Keratinocyte (primary cell): ENCODE measurements at regions not wholly inside any gene's neighbourhood (a gene's known extent, or its start where the extent isn't known, plus 50 kb on each side); places are given as distances from the start of the nearest gene placed in this dataset.

ENCODE experiments used
- DNase-seq: peaks from one replicate; pipeline ENCODE4 v3.0.0-alpha.2; 2011; ENCODE audit warnings: low read depth, missing footprints, low spot score
- FAIRE-seq: peaks from 2 replicates; lab custom pipeline; 2011; peaks lifted over from hg19 to GRCh38; lab: Jason Lieb, UNC
- H2AFZ ChIP-seq: 2 replicates; pipeline ENCODE4 v1.6.0; 2012; ENCODE audit warnings: low read length, control low read depth, inconsistent platforms; ENCODE audit not compliant: control insufficient read depth
- H3K27ac ChIP-seq: 2 replicates; pipeline ENCODE4 v1.5.1; 2011; ENCODE audit warnings: low read length; ENCODE audit not compliant: control insufficient read depth, insufficient read depth
- H3K27me3 ChIP-seq: 3 replicates; pipeline ENCODE4 v1.6.0; 2011; ENCODE audit warnings: low read length; ENCODE audit not compliant: control insufficient read depth, insufficient read depth; ENCODE audit errors: extremely low read depth
- H3K36me3 ChIP-seq, 2 experiments: 2 replicates in 1 of 2; 3 replicates in 1 of 2; pipeline ENCODE4 v1.5.1; 2011; ENCODE audit warnings: low read length in 2 of 2, mild to moderate bottlenecking in 1 of 2; ENCODE audit not compliant: control insufficient read depth in 2 of 2, insufficient read depth in 2 of 2; ENCODE audit errors: extremely low read depth in 1 of 2
- H3K4me1 ChIP-seq: 3 replicates; pipeline ENCODE4 v1.5.1; 2011; ENCODE audit warnings: low read length; ENCODE audit not compliant: control insufficient read depth, insufficient read depth; ENCODE audit errors: extremely low read depth
- H3K4me2 ChIP-seq: 3 replicates; pipeline ENCODE4 v1.6.0; 2011; ENCODE audit warnings: low read depth, low read length; ENCODE audit not compliant: control insufficient read depth, insufficient read depth; ENCODE audit errors: extremely low read depth
- H3K4me3 ChIP-seq, 3 experiments: fragments of 200-600 bp in 1 of 3; sonication (generic) in 1 of 3; 2 replicates in 2 of 3; 3 replicates in 1 of 3; pipeline ENCODE4 v1.5.1; 2011 to 2016; ENCODE audit warnings: low read length in 3 of 3, mild to moderate bottlenecking in 3 of 3, control low read depth in 2 of 3, inconsistent platforms in 1 of 3, low read depth in 1 of 3, mixed read lengths in 1 of 3, mixed run types in 1 of 3, moderate library complexity in 1 of 3; ENCODE audit not compliant: control insufficient read depth in 2 of 3, insufficient read depth in 2 of 3; ENCODE audit errors: extremely low read depth in 1 of 3
- H3K79me2 ChIP-seq: 2 replicates; pipeline ENCODE4 v1.6.0; 2012; ENCODE audit warnings: low read length; ENCODE audit not compliant: control insufficient read depth, insufficient read depth
- H3K9ac ChIP-seq: 3 replicates; pipeline ENCODE4 v1.6.0; 2011; ENCODE audit warnings: low read length; ENCODE audit not compliant: control insufficient read depth, insufficient read depth; ENCODE audit errors: extremely low read depth
- H3K9me1 ChIP-seq: 3 replicates; pipeline ENCODE4 v1.6.0; 2011; ENCODE audit warnings: low read length; ENCODE audit not compliant: control insufficient read depth, insufficient read depth; ENCODE audit errors: extremely low read depth
- H3K9me3 ChIP-seq: 2 replicates; pipeline ENCODE4 v1.5.1; 2012; ENCODE audit warnings: low read depth, low read length; ENCODE audit not compliant: control insufficient read depth
- H4K20me1 ChIP-seq: 3 replicates; pipeline ENCODE4 v1.6.0; 2011; ENCODE audit warnings: low read length; ENCODE audit not compliant: control insufficient read depth, insufficient read depth; ENCODE audit errors: extremely low read depth
- CTCF ChIP-seq, 3 experiments: IDR thresholded peaks in 1 of 3; conservative IDR thresholded peaks in 1 of 3; optimal IDR thresholded peaks in 1 of 3; 2 replicates in 2 of 3; 3 replicates in 1 of 3; pipeline versions ENCODE3 to v1.5.1; 2011; ENCODE audit warnings: low read length in 3 of 3, mild to moderate bottlenecking in 3 of 3, moderate library complexity in 2 of 3, control low read depth in 1 of 3, inconsistent platforms in 1 of 3; ENCODE audit not compliant: insufficient read depth in 2 of 3; ENCODE audit errors: extremely low read depth in 1 of 3
- EZH2 ChIP-seq: IDR thresholded peaks from one replicate; pipeline ENCODE4 v1.6.1; 2012; ENCODE audit warnings: inconsistent platforms, mild to moderate bottlenecking, low read length, moderate library complexity
- dilution Hi-C: fragments of 300-500 bp; cut with MboI; formaldehyde crosslinking; loops from one replicate; pipeline ENCODE4 v1.7.0; 2020; ENCODE audit warnings: low sequenced_read_pairs; ENCODE audit not compliant: extremely low pct_ligation_motif_present

DNA sequence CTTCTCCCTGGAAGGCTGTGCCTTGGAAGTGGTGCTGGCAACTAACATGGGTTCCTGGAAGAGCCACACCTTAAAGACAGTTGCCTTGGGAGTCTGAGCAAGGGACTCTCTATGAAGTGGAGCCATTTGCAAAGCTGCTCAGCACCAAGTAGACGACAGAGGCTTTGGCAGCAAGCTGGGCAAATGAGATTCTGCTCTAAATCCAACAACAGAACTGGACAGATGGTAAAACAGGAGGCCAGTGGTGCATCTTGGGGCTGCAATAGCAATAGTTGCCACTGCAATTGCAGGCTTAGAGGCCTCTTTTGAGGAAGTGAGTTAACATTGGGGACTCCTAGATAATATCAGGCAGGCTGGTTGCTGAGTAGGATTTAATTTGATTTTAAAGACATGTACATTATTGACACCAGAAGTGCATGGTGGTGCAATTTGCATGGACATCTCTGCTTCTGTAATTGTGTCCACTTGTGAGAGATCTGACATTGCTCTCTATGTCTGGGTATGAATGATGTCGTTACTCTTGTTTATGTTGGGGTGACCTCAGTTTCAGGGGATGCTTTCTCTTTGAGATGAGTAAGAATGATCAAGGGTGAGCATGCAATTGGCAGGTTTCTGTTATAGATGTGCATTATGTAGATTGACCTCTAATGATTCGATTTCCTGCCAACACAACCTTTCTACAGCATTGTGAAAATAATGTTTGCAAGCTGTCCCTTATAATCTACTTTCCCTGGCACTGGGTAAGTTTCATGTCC, 568.3 kb upstream of the MEX3C start:
- FAIRE-seq = no peak
- no peaks in the 10 kb centered on the region for H3K9me3 ChIP-seq

DNA sequence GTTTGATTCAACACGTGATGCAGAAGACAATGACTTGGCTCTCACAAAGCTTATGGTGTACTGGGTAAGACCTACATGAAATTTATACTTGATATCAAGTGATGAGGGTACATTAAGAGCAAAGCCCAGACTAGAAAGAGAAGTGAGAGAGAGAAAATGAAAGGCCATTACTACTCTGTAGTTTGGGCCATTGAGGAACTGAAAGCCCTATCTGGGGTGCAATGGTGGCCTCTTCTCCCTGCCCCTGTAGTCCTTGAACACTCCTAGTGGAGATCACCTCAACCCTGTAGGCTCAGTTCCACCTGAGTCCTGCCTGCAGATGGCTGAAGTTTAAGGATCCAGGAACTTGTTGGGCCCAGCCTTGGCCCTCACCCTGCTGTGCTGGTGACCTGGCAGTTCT, 569.8 kb upstream of the MEX3C start:
- H3K4me3 ChIP-seq = no peak overlapping the region
- H3K9me1 ChIP-seq = no peaks in the 10 kb centered on the region
- no peaks in the 10 kb centered on the region for H3K36me3 ChIP-seq
- no peak overlapping the region for H3K9ac ChIP-seq
- FAIRE-seq (no peak), DNase-seq (no peak)
- TF ChIP-seq EZH2 (no peak), CTCF (optimal IDR thresholded peaks at IDR 0.05 in 1 of 3, IDR thresholded peaks at IDR 0.05 in 1 of 3, conservative IDR thresholded peaks at IDR 0.05 in 1 of 3; ENCODE audit: extremely low read depth in 1 of 3, insufficient read depth in 2 of 3, low read length in 3 of 3) (no peak)
- no peaks in the 10 kb centered on the region for H3K27me3 ChIP-seq
- no peaks in the 10 kb centered on the region for H3K4me1 ChIP-seq
- H2AFZ ChIP-seq = no peak overlapping the region
- H3K79me2 ChIP-seq = no peaks in the 10 kb centered on the region
- no peaks in the 10 kb centered on the region for H4K20me1 ChIP-seq
- dilution Hi-C loops = no loop called here
- H3K4me2 ChIP-seq = no peak overlapping the region
- H3K27ac ChIP-seq = no peak overlapping the region
- H3K9me3 ChIP-seq = no peaks in the 10 kb centered on the region

More for the DNA sequence above, 568.3 kb upstream of the MEX3C start:
- TF ChIP-seq CTCF (optimal IDR thresholded peaks at IDR 0.05 in 1 of 3, IDR thresholded peaks at IDR 0.05 in 1 of 3, conservative IDR thresholded peaks at IDR 0.05 in 1 of 3; ENCODE audit: extremely low read depth in 1 of 3, insufficient read depth in 2 of 3, low read length in 3 of 3) = no peak
- no peak for TF ChIP-seq EZH2
- H3K36me3 ChIP-seq = no peaks in the 10 kb centered on the region
- no peak for DNase-seq
- dilution Hi-C loops = no loop called here
- no peak overlapping the region for H2AFZ ChIP-seq
- no peak overlapping the region for H3K27ac ChIP-seq
- no peaks in the 10 kb centered on the region for H3K79me2 ChIP-seq
- H3K4me3 ChIP-seq = no peak overlapping the region
- no peak overlapping the region for H3K4me2 ChIP-seq
- no peaks in the 10 kb centered on the region for H3K4me1 ChIP-seq
- H3K27me3 ChIP-seq = no peaks in the 10 kb centered on the region
- no peaks in the 10 kb centered on the region for H4K20me1 ChIP-seq
- no peak overlapping the region for H3K9ac ChIP-seq
- no peaks in the 10 kb centered on the region for H3K9me1 ChIP-seq
